ENCODE measurements at regions not wholly inside any gene's neighbourhood (a gene's known extent, or its start where the extent isn't known, plus 50 kb on each side); places are given as distances from the start of the nearest gene placed in this dataset.

GRCh38 chr11:79890272-79890671 lies 449.4 kb upstream of the TENM4 start:
- TF ChIP-seq LEF1 (IDR thresholded peaks at IDR 0.05; ENCODE audit: borderline replicate concordance) (no peak), ARNT (IDR thresholded peaks at IDR 0.05) (no peak), PKNOX1 (IDR thresholded peaks at IDR 0.05) (no peak), ELF4 (IDR thresholded peaks at IDR 0.05) (no peak), BHLHE40 (IDR thresholded peaks at IDR 0.05; ENCODE audit: borderline replicate concordance) (no peak), NFRKB (IDR thresholded peaks at IDR 0.05) (no peak), FOXK2 (IDR thresholded peaks at IDR 0.05) (no peak), HDGF (IDR thresholded peaks at IDR 0.05; ENCODE audit: borderline replicate concordance) (no peak), TARDBP (IDR thresholded peaks at IDR 0.05) (no peak), FOXM1 (IDR thresholded peaks at IDR 0.05; ENCODE audit: borderline replicate concordance) (no peak)
- DNase-seq (ENCODE audit: extremely low spot score), result no peak
- ChIA-PET CTCF (no interaction called here), POLR2A (no interaction called here)

- no peak for DNase-seq (ENCODE audit: extremely low spot score)
- POLR2A ChIA-PET, result no interaction called here
- no peak for TF ChIP-seq TARDBP (IDR thresholded peaks at IDR 0.05)
- TF ChIP-seq SUZ12 (IDR thresholded peaks at IDR 0.05), result no peak
- TF ChIP-seq L3MBTL2 (conservative IDR thresholded peaks at IDR 0.05), result no peak
- TF ChIP-seq FOXK2 (IDR thresholded peaks at IDR 0.05), result no peak
- TF ChIP-seq PKNOX1 (IDR thresholded peaks at IDR 0.05), result no peak
- no peak for TF ChIP-seq ARNT (IDR thresholded peaks at IDR 0.05)
- no peak for TF ChIP-seq HDGF (IDR thresholded peaks at IDR 0.05; ENCODE audit: borderline replicate concordance)
- no peak for TF ChIP-seq SP1 (IDR thresholded peaks at IDR 0.05)
- TF ChIP-seq CTBP1 (IDR thresholded peaks at IDR 0.05; ENCODE audit: borderline replicate concordance), result no peak
- no peak for TF ChIP-seq ELF4 (IDR thresholded peaks at IDR 0.05)
- no peak for TF ChIP-seq BHLHE40 (IDR thresholded peaks at IDR 0.05; ENCODE audit: borderline replicate concordance)
- CTCF ChIA-PET, result no interaction called here
These were observed 424.1 kb upstream of the TENM4 start for GRCh38 chr11:79864882-79865281.

- TF ChIP-seq BHLHE40 (IDR thresholded peaks at IDR 0.05; ENCODE audit: borderline replicate concordance) (no peak), LEF1 (IDR thresholded peaks at IDR 0.05; ENCODE audit: borderline replicate concordance) (no peak), FOXM1 (IDR thresholded peaks at IDR 0.05; ENCODE audit: borderline replicate concordance) (no peak), SP1 (IDR thresholded peaks at IDR 0.05) (no peak), TARDBP (IDR thresholded peaks at IDR 0.05) (no peak), PKNOX1 (IDR thresholded peaks at IDR 0.05) (no peak), ZNF384 (IDR thresholded peaks at IDR 0.05) (no peak), CTBP1 (IDR thresholded peaks at IDR 0.05; ENCODE audit: borderline replicate concordance) (no peak), L3MBTL2 (conservative IDR thresholded peaks at IDR 0.05) (no peak), FOXA1 (IDR thresholded peaks at IDR 0.05) (no peak), NFRKB (IDR thresholded peaks at IDR 0.05) (no peak), ARNT (IDR thresholded peaks at IDR 0.05) (no peak), SUZ12 (IDR thresholded peaks at IDR 0.05) (no peak)
- ChIA-PET POLR2A (no interaction called here), CTCF (no interaction called here)
- DNase-seq (ENCODE audit: extremely low spot score), result no peak
These were observed 419.5 kb upstream of the TENM4 start for GRCh38 chr11:79860336-79860735.

- DNase-seq (ENCODE audit: extremely low spot score), result no peak
- TF ChIP-seq FOXK2 (IDR thresholded peaks at IDR 0.05) (no peak), NFRKB (IDR thresholded peaks at IDR 0.05) (no peak), LEF1 (IDR thresholded peaks at IDR 0.05; ENCODE audit: borderline replicate concordance) (no peak)
- ChIA-PET POLR2A (no interaction called here), CTCF (no interaction called here)
These were observed 416.8 kb upstream of the TENM4 start for GRCh38 chr11:79857377-79858214.

- TF ChIP-seq HDGF (IDR thresholded peaks at IDR 0.05; ENCODE audit: borderline replicate concordance) (no peak), FOXA1 (IDR thresholded peaks at IDR 0.05) (no peak), NFRKB (IDR thresholded peaks at IDR 0.05) (no peak), LEF1 (IDR thresholded peaks at IDR 0.05; ENCODE audit: borderline replicate concordance) (no peak), CTBP1 (IDR thresholded peaks at IDR 0.05; ENCODE audit: borderline replicate concordance) (no peak), ZNF384 (IDR thresholded peaks at IDR 0.05) (no peak), SUZ12 (IDR thresholded peaks at IDR 0.05) (no peak), ARNT (IDR thresholded peaks at IDR 0.05) (no peak), FOXM1 (IDR thresholded peaks at IDR 0.05; ENCODE audit: borderline replicate concordance) (no peak), FOXK2 (IDR thresholded peaks at IDR 0.05) (no peak), BHLHE40 (IDR thresholded peaks at IDR 0.05; ENCODE audit: borderline replicate concordance) (no peak), TARDBP (IDR thresholded peaks at IDR 0.05) (no peak), ELF4 (IDR thresholded peaks at IDR 0.05) (no peak), L3MBTL2 (conservative IDR thresholded peaks at IDR 0.05) (no peak), PKNOX1 (IDR thresholded peaks at IDR 0.05) (no peak), SP1 (IDR thresholded peaks at IDR 0.05) (no peak)
- DNase-seq (ENCODE audit: extremely low spot score), result no peak
- ChIA-PET CTCF (no interaction called here), POLR2A (no interaction called here)
These were observed 411.3 kb upstream of the TENM4 start for GRCh38 chr11:79852176-79852575.
